NB4 (cell line): ENCODE measurements at regions not wholly inside any gene's neighbourhood (a gene's known extent, or its start where the extent isn't known, plus 50 kb on each side); places are given as distances from the start of the nearest gene placed in this dataset.
"Not testable (repeated sequence)": the region's sequence is repeated elsewhere in the genome, so short reads cannot be mapped to it uniquely, and the experiment has no call there.

Experiments used
- DNase-seq: peaks from one replicate; pipeline ENCODE4 v3.0.0; 2010; ENCODE audit warnings: low read depth
- H3K4me3 ChIP-seq: one replicate; pipeline ENCODE4 v1.5.1; 2011; ENCODE audit warnings: mild to moderate bottlenecking, low read depth, low read length, moderate library complexity
- MYC ChIP-seq: IDR thresholded peaks from 2 replicates; pipeline ENCODE4 v1.6.1; 2011; ENCODE audit warnings: low read depth, low read length
- POLR2A ChIP-seq: IDR thresholded peaks from 2 replicates; pipeline ENCODE4 v1.6.1; 2011; ENCODE audit warnings: mild to moderate bottlenecking; ENCODE audit not compliant: insufficient read length; ENCODE audit errors: extremely low read depth
- TF ChIP-seq, protein P1 (sequence below): IDR thresholded peaks from one replicate; pipeline ENCODE4 v1.5.1; 2012; ENCODE audit warnings: low read depth, low read length
- TF ChIP-seq, protein P2 (sequence below): IDR thresholded peaks from 2 replicates; pipeline ENCODE4 v1.6.1; 2011; ENCODE audit warnings: low read depth, low read length

DNA sequence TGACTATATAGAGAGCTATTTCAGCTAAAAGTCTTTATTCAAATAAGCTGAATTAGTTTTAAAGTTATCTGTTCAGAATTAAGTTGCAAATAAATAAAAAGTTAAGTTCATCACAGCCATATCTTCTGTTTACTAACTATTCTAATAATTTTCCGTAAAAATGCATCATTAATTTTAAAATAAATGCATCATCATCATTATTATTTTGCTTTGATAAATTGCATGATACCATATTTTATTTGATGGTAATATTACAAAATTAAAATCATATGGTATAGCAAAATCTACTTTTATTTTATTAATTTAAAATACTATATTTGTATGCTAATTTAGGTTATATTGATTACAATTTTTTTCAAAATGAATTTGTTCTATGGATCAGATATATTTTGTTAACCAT, 357.3 kb upstream of the NDST4 start:
- H3K4me3 ChIP-seq, result no peak overlapping the region
- TF ChIP-seq MYC, result no peak
- TF ChIP-seq, protein P1, sequence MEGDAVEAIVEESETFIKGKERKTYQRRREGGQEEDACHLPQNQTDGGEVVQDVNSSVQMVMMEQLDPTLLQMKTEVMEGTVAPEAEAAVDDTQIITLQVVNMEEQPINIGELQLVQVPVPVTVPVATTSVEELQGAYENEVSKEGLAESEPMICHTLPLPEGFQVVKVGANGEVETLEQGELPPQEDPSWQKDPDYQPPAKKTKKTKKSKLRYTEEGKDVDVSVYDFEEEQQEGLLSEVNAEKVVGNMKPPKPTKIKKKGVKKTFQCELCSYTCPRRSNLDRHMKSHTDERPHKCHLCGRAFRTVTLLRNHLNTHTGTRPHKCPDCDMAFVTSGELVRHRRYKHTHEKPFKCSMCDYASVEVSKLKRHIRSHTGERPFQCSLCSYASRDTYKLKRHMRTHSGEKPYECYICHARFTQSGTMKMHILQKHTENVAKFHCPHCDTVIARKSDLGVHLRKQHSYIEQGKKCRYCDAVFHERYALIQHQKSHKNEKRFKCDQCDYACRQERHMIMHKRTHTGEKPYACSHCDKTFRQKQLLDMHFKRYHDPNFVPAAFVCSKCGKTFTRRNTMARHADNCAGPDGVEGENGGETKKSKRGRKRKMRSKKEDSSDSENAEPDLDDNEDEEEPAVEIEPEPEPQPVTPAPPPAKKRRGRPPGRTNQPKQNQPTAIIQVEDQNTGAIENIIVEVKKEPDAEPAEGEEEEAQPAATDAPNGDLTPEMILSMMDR, result no peak
- TF ChIP-seq, protein P2, sequence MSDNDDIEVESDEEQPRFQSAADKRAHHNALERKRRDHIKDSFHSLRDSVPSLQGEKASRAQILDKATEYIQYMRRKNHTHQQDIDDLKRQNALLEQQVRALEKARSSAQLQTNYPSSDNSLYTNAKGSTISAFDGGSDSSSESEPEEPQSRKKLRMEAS, result no peak
- no peak for TF ChIP-seq POLR2A
- DNase-seq, result no peak

DNA sequence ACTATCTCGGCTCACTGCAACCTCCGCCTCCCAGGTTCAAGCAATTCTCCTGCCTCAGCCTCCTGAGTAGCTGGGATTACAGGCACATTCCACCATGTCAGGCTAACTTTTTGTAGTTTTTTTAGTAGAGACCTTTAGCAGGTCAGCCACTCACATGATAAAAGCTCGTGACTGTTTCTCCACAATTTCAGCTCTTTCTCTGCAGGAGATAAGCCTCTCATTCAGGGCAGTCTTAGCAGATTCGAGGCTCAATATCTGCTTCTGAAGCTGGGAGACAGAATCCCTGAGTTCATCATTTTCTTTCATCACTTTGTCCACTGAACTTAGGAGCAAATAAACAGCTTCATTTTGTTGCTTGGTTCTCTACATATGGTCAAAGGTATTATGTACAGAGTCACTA, 345.9 kb upstream of the NDST4 start:
- not testable (repeated sequence) for H3K4me3 ChIP-seq, DNase-seq

DNA sequence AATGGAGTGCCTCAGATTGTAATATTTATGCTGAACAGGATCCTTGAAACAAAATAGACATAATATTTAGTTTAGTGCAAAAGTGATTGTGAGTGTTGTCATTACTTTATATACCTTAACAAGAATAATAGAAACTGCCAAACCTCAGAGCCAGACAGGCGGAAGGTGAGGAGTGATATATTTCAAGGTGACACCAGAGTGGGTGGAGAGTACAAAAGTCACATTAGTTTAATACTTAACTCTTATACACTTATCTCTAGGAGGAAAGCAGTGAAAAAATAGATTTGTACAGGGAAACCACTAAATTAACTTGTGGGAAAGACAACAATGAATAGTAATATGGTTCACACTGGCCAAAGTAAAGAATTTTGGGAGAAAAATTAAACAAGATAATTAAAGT, 342.8 kb upstream of the NDST4 start:
- TF ChIP-seq, protein P2, result no peak
- no peak for TF ChIP-seq MYC
- TF ChIP-seq, protein P1, result no peak
- no peak for TF ChIP-seq POLR2A
- no peak overlapping the region for H3K4me3 ChIP-seq
- no peak for DNase-seq

DNA sequence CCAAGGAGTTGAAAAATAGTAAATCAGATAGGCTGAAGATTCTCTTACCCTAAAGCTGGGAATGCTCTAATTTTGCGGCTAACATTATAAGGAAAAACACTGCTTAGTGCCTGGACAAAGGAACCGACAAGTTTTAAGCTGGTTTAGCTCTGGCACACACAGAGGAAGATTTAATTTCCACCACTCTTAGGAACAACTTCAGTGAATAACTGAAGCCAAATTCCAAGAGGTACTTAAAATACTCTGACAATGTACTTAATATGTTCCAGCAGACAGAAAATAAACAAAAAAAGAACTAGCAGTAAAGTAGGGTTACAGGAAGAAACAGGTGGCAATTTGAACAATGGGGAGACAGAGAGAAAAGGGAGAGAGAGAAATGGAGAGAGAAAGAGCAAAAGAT, 340.8 kb upstream of the NDST4 start:
- TF ChIP-seq POLR2A, result no peak
- TF ChIP-seq, protein P1, result no peak
- TF ChIP-seq, protein P2, result no peak
- TF ChIP-seq MYC, result no peak
- DNase-seq, result no peak
- no peak overlapping the region for H3K4me3 ChIP-seq

DNA sequence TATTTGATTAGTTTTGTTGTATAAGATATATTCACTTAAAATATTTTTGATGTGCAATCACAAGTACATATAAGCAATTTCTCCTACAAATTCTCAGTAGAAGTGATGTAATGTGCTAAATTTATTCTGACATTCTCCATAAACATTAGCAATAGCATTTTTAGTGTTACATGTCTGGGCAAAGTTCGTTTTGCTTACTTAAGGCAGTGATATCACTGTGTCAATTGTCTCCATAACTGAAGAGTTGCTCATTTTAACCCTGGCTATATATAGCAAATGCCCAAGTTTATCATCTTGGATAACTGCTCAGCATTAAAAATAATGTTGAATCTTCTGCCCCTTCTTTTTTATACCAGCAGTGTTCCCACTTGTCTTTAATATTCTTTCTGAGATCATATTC, 340.0 kb upstream of the NDST4 start:
- TF ChIP-seq POLR2A, result no peak
- TF ChIP-seq, protein P2, result no peak
- TF ChIP-seq, protein P1, result no peak
- no peak for TF ChIP-seq MYC
- DNase-seq, result no peak

DNA sequence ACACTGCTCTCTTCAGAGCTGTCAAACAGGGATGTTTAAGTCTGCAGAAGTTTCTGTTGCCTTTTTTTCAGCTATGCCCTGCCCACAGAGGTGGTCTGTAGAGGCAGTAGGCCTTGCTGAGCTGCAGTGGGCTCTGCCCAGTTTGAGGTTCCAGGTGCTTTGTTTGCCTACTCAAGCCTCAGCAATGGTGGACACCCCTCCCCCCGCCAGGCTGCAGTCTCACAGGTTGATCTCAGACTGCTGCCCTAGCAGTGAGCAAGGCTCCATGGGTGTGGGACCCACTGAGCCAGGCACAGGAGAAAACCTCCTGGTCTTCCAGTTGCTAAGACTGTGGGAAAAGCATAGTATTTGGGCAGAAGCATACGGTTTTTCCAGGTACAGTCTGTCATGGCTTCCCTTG, 338.8 kb upstream of the NDST4 start:
- DNase-seq, result not testable (repeated sequence)

More for the DNA sequence above, 340.0 kb upstream of the NDST4 start:
- no peak overlapping the region for H3K4me3 ChIP-seq

DNA sequence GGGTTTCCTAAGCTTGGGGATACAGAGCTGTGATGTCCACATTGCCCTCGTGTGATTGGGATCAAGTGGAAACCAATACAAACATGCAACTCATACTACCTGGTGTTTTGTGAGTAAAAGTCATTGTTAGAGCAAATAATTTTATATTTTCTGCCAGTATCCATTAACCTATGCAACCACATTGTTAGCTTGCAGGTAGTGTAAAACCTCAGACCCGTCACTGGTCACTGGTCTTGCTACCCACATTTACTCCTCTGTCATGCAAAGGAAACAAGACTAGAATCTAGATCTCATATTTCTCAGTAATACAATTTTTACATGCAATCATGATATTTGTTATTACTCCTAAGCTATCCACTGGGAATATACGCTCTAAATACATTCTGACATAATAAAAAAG, 324.3 kb upstream of the NDST4 start:
- H3K4me3 ChIP-seq, result no peak overlapping the region
- no peak for TF ChIP-seq MYC
- TF ChIP-seq, protein P1, result no peak
- TF ChIP-seq, protein P2, result no peak
- no peak for TF ChIP-seq POLR2A
- DNase-seq, result no peak

More for the DNA sequence above, 338.8 kb upstream of the NDST4 start:
- not testable (repeated sequence) for H3K4me3 ChIP-seq
